Fibroblast of skin of left quadriceps (primary cell): ENCODE measurements at regions not wholly inside any gene's neighbourhood (a gene's known extent, or its start where the extent isn't known, plus 50 kb on each side); places are given as distances from the start of the nearest gene placed in this dataset.

ENCODE experiments used
- DNase-seq, 2 experiments: peaks; one replicate each; pipeline ENCODE4 v3.0.0-alpha.2; 2013; ENCODE audit warnings: low read depth in 2 of 2

DNA sequence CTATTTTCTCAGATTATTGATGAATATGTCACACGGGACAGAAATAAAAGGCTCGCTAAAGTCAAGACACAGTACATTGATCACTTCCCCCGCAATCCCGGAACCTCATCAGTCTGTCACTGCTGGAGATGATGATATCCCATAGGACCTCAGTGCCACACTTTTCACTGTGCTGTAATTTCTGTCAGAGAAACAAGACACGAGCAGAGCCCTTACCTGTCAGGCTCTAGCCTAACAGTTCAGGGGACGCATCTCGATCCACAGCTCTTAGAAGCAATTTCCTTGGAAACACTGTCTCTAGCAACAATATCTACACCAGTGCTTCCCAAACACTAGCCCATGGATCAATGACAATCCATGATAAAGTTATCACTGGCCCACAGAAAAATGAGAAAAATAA is 140.0 kb downstream of the GRIN2B start:
- DNase-seq, result no peak

DNA sequence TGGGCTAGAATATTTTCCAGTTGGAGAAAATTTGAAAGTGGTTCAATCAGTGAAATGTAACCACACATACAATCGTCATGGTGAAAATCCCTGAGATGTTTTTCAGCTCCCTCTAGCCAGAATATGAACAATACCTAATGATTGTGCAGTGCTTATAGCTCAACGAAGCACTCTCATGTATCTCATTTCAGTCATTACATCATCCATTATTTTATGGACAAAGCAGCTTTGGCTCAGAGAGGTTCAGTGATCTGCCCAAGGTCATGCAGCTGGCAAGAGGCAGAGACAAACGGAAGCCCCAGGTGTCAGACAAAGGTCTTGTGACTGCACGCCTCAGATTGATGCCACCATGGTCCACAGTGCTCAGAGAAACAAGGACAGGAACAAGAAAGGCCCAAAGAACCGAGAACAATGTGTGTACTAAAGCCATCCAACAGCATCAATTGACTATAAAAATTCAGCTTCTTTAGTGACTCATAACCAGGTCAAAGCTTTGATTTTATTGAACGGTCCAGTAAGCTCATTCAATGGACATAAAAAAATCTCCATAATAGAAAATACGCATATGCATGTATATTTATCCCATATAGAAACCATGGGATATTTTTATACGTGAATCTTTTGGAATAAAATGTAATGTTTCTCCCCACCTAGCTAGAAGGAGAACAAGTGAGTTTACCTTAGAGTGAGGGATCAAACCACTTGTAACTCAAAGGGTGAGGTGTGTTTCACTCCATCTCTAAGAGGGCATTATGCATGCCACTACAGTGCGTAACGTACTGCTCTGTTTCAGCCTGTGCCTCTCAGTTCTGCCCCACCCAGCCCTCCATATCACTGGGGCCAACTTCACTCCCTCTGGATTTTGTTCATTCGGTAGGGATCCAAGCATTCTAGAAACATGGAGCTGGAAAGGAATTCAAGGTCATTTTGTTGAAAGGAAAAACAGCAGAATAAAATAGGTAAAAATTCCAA is 141.8 kb downstream of the GRIN2B start:
- DNase-seq, result no peak

DNA sequence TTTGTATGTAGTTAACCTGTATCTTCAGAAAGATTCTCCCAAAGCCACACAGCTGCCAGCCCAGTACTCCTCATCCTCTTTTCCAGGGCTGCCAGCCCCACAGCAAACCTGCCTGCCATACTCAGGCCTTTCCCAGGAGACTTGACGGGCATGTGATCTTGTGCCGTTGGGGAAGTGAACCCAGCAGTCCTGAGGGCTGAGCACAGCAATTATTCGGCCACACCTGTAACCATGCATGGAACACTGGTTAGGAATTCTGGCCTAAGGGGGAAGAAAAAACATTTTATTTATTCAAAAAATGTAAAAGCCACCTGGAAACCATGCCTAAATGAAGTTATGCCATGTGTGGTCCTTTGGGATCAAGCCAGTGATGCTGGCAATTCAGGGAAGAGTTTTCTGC is 145.3 kb downstream of the GRIN2B start:
- DNase-seq, result no peak

DNA sequence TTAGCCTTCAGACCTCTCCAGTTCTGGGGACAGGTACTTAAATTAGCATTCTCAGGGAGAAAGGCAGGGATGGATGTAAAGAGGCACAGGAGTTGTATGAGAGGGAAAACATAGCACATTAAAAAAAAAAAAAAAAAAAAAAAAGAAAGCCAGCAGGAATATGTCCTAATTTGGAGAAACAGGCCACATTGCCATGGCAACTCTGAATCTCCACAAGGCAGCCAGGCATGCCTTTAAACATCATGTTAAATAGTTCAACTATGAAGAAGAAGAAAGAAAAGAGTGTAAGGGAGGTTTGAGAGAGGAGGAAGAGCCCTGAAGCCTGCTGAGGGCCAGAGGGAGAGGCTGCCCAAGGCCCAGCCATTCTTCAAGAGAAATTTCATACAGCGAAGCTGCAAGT is 145.8 kb downstream of the GRIN2B start:
- DNase-seq, result no peak

DNA sequence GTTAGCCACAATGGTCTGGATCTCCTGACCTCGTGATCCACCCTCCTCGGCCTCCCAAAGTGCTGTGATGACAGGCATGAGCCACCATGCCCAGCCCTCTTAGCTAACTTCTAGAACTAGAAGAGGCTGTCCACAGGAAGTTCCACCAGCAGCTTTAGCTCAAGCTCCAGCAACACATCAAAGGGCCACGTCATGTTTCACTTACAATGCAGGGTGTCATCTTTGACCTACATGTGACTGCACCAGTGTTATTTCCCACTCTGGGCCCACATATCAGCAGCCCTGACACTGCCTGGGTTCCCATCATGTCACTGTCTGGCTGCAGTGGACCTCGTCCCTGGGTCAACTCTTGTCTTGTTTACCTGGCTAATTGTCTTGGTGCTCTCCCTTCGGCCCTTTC is 147.2 kb downstream of the GRIN2B start:
- no peak for DNase-seq

DNA sequence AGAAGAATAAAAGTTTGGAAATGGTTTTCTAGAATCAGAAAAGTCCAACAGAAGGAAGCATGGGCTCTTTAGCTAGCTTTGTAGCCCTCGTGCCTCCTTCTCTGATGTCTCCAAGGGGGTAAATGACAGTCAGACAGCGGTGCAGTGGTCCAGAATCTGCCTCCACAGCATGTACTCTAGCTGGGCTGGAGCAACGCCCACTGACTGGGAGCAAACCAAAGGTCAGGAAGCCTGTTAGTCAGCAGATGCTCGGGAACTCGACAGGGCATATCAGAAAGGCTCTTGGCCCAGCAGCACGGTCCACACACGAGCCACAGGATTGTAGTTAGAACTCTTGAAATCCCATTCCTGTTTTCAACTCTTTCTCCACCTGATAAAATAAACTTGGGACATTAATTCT is 164.3 kb downstream of the GRIN2B start:
- DNase-seq, result no peak

DNA sequence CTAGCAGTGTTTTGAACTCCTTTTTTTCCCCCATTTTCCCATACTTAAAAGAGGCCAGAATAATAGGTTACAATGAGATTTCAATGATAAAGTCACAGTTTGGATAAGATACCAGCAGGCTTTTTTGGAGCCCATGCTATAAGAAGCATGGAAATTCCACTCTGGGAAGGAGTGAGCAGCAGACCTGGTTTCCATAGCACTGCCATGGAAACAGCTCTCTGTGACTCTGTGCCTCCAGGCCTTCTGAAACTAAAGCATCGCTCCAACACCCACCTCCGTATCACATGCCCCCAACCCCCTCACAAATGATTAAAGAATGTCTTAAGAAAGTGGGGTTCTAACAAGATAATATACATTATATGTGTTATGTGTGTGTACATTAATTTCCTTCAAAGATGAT is 165.0 kb downstream of the GRIN2B start:
- DNase-seq, result no peak

DNA sequence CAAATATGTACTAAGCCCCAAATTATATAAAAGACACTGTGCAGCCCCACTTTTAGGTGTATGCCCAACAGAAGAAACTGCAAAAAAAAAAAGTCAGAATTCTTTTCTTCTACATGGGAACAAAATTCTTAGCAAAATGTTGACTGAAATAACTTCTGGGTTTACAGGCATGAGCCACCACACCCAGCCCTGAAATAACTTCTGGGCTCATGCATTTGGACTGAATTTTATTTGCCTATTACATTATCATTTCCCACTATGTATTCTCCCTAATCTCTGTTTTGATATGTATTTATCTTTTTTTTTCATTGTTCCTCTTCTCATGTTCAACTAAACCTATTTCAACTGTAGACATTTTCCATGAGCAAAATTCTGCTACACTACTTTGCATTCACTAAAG is 169.2 kb downstream of the GRIN2B start:
- DNase-seq, result no peak

DNA sequence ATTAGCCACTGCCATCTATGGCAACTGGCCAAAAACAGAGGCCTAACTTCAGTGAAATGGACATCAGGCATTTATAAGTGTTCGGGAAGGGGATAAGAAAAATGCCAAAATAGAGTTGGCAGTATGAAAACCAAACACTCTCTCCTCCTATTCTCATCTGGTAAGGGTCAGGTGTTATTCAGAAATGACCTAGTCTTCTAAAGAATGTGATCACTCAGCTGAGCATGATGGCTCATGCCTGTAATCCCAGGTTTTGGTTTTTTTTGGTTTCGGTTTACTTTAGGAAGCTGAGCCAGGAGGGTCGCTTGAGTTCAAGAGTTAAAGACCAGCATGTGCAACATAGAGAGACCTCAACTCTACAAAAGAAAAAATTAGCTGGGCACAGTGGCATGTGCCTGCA is 170.3 kb downstream of the GRIN2B start:
- DNase-seq, result no peak

DNA sequence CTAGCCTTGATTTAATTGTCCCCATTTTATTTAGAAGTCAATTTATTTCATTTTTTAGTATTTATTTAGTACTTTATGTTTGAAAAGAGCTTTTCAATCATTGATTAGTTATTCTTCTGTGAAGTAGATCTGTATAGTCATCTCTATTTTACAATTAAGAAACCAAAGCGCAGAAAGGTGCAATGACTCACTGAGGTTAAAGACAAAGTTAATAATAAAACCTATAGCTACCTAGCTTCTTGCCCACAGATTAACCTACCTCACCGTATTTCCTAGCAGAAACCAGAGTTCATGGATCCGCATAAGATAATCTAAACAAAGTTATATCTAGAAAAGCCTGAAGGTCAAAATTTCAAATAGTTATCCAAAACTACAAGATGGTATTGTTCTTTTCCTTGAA is 176.4 kb downstream of the GRIN2B start:
- no peak for DNase-seq

DNA sequence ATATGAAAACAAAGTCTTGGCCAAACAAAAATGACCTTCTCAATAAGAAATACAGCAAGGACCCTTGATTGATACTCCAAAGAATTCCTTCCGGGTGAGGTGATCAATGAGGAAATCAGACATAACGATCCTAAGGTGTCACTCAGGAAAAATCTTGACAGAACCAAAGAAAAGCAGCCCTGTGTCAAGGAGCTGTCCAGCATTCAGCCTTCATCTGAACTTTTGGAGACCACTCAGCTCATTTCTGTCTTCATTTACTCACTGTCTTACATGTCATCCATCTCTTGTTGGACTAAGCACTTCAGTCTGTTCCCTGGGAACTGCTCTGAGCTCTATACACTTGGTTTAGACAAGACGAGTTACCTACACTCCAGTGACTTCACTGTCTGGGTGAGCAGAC is 179.9 kb downstream of the GRIN2B start:
- no peak for DNase-seq

DNA sequence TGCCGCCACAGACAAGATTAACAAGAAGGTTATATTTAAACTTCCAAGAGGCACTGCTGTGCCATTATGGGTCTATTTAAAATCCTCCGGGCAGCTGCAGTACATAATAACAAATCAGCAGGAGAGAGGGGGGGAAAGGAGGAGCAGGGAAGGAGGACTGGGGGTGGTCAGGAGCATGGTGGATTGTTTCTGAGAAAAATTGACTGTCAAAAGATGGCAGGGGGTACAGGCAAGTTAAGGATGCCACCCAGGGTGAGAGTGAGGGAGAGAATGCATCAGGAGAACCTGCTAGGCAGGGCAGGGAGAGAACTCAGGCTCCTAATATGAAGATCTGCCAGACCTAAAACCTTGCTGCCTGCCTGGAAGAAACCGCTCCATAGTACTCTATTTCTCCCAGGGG is 181.8 kb downstream of the GRIN2B start:
- no peak for DNase-seq

DNA sequence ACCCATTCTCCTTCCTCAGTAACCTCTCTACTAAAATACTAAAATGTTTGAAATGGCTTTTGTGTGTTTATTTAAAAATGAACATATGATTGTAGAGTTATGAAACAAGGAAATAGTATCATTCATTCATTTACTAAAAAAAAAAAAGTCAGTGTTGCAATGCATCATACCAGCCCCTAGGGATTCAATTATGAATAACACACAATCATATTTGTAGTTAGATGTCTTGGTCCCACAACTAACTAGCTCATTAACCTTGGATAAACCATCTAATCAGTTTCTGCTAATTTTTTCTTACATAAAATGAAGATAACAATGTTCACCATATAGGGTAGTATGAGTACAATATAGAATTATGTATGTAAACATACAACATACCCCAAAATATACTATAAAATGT is 183.2 kb downstream of the GRIN2B start:
- DNase-seq, result no peak

DNA sequence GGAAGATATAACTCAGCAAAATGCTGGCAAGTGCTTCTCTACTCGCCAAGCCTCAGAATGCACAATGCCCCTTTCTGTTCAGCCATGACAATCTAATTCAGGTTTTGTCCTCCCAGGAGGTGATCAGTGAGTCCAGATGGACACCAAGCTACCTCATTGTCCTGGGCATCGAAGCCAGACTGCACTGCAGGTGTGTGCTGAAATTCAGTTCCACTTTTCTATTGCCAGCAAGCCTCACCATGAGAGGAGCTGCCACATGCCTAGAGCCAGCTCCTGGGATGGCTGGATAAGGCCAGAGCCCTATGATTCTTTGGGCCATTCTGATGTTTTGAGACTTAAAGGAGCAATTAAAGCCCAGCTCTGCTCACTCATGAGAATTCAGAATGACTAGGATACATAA is 186.7 kb downstream of the GRIN2B start:
- no peak for DNase-seq

DNA sequence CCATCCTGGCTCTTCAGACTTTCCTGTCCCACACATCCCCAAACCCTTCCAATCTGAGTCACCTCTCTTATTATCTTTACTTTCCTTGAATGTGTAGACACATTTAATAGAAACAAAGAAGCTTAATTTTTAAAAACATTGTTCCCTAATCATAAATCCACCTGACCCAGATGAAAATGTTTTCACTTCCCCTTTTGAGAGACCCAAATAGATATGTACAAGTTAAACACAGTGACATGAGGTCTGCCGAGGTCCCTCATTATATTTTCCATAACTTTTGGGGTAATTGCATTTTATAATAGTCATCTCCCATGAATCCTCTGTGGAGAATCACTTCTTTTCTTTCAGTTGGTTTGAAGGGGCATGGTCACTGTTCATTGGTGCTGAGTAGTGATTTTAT is 191.1 kb downstream of the GRIN2B start:
- no peak for DNase-seq

DNA sequence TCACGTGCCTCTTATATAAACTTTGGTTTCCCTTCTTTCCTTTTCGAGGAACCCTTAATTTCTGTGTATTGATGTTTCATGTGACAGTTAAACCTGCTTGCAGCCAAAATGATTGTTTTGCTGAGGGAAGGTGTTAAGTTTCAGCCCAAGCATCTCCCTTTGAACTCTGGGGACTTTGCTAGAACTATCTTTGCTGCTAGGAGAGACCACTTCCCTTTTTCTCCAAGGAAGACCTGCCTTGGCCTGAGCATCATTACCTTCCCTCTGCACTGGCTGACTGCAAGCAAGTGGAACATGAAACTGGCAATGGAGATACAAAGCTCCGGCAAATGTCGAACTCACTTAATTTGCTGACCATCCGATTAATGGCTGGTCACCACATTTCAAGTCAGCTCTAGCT is 192.8 kb downstream of the GRIN2B start:
- no peak for DNase-seq

DNA sequence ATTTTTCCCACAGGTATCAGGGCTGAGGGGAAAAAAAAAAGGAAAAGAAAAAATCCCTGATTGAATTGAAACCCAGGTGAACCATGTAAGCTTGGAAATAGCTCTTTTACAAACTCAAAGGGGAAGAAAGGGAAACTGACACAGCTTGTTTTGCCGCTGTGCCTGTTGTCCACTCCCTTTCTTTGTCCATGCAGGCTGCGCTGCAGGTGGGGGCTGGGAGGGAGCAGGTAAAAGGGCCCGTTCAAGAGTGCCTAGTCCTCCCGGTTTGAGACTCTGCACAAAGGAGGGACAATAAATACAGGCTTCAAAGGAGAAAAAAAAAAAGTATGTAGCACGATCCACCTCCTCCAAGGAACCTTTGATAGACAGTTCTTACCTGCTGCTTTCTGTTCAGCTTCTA is 194.8 kb downstream of the GRIN2B start:
- DNase-seq, result no peak

DNA sequence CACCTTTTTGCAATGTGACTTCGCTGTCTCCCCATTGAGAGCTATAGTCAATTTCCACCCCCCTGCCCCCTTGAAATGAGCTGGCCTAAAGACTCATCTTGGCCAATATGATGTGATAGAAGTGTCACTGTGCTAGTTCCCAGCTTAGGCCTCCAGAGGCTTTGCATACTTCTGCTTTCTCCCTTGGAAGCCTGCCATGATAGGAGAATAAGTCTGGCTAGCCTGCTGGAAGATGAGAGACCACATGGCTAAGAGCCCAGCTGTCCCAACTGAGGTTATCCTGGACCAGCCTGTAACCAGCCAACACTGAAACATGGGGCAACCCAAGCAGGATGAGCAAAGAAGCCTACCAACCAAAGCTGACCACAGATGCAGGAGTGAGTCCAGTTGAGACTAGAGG is 196.9 kb downstream of the GRIN2B start:
- DNase-seq, result no peak

DNA sequence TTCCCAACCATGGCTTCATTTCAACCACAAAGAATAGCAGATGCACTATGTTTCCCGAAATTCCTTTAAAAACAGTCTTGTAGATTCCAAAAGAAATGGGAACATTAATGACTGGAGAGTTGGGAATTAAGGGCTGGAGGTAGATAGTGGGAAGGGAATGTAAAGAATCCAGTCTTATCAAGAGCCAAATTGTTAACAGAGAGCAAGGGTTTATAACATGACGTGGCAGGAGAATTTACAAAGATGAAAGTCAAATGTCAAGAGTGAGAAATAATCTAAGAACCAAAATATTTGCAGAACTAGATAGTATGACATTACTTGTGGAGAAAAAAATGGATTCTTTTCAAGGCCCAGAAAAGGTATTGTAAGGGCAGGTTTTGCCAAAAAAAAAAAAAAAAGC is 200.9 kb downstream of the GRIN2B start:
- peak in 1 of 2 experiments; percentile 0 for DNase-seq

DNA sequence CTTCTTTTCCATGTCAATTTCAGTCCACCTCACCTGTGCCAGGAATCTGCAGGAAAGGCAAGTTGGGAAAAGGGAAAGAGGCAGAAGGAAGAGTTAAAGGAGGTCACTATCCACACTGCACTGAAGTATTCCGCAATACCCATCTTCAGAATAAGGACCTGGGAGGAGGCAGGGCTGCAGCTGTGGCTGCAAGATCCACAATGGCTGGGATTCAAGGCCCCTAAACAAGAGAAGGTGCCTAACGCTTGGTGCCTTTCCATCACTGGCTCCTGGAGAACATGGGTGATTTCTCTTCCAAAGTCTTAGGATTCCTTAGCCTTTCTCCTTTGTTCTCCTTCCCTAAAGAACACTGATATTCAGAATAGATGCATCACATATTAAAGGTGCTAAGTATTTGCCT is 204.0 kb downstream of the GRIN2B start:
- no peak for DNase-seq

DNA sequence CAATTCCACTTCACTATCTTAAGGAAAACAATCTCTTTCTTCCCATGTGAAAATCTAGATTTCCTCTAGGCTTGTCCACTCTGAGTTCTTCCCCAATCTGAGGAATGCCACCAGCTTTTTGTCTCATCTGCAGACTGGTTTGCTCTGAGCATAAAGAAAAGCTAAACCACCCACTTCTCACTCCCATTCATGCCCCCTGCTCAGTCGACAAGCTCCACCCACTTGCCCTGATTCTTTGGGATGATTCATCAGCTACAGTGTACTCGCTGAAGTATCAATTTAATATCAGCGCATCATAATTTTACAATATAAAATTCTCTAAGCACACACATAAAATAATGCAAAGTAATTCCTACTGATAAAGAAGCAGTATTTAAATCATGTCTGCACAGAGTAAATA is 209.1 kb downstream of the GRIN2B start:
- no peak for DNase-seq

DNA sequence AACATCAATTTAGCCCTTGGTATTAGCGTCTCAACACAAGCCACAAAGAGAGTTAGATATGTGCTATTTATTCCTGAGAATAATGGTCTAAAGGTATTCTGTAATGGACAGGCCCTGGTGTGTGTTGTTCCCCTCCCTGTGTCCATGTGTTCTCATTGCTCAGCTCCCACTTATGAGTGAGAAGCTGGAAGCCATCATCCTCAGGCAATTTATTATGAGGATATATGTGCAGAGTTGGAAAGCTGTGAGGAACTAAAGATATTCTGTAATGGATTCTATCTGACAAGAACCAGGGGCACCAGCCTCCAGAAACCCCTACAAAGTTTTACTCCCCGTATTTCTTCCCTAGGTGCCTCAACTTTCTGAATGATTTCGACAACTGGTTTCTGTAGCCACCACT is 210.8 kb downstream of the GRIN2B start:
- DNase-seq, result no peak

DNA sequence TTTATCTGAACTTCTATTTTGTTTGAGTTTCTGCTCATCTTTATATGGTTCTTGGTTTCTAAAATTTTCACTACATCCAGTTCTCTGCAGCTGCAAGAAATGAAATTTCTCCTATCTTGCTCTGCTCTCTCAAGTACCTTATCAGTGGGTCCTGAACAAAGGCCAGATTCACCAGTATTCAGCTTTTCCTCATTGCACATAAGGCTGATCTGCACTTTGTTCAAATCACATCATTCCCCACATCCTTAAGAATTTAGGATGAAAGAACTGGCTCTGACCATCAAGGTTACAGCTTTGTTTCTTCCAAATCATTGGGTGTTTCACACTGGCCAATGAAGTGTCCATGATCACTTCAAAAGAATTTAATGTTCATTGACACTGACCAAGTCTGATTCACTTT is 211.4 kb downstream of the GRIN2B start:
- DNase-seq, result no peak

DNA sequence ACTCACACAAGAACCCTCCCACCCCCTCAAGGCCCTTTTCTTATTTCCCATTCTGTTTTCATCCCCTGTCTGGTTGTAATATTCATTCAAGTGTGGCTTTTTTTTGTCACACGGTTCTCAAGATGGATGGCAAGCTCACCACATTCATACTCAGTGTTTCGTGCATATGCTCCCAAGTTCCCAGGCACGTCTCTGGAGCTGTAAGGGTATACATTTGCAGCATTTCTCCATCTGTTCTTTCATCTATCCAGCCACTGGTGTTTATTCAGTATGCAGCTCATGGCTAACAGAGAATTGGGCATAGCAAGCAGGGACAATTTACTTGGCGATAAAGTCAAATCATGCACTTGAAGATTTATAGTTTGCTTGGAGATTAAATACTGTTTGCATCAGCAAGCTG is 212.1 kb downstream of the GRIN2B start:
- no peak for DNase-seq
